Fibroblast of lung (primary cell): ENCODE measurements at regions not wholly inside any gene's neighbourhood (a gene's known extent, or its start where the extent isn't known, plus 50 kb on each side); places are given as distances from the start of the nearest gene placed in this dataset.

Source experiments
- CTCF ChIP-seq, 2 donors: IDR thresholded peaks in 1 of 2; conservative IDR thresholded peaks in 1 of 2; 1 replicate in 1 of 2; 2 replicates in 1 of 2; pipeline ENCODE4 v1.5.1; 2011 to 2012; ENCODE audit warnings: low read length in 2 of 2, control low read depth in 1 of 2, inconsistent platforms in 1 of 2, low read depth in 1 of 2, mild to moderate bottlenecking in 1 of 2
- EZH2 ChIP-seq: IDR thresholded peaks from 2 replicates; pipeline ENCODE4 v1.5.1; 2012; ENCODE audit warnings: low read length, control low read depth, mild to moderate bottlenecking; ENCODE audit errors: missing control alignments

GRCh38 chr11:45578316-45578715 lies 87.1 kb downstream of the CHST1 start:
- TF ChIP-seq CTCF (conservative IDR thresholded peaks at IDR 0.05 in 1 of 2, IDR thresholded peaks at IDR 0.05 in 1 of 2; ENCODE audit: low read depth in 1 of 2, low read length in 2 of 2), result no peak
- TF ChIP-seq EZH2, result no peak
